K562 (cell line): ENCODE measurements at regions not wholly inside any gene's neighbourhood (a gene's known extent, or its start where the extent isn't known, plus 50 kb on each side); places are given as distances from the start of the nearest gene placed in this dataset.

Source experiments
- ATAC-seq: fragments of 200-7000 bp; cut with Tn5 transposase; 3 replicates; pipeline ENCODE4 v1.9.1; 2020; ENCODE audit warnings: moderate library complexity
- BruUV-seq: library from RNA; stranded (reverse); fragments of 400-500 nt; replicated peaks from 2 replicates; lab custom pipeline; 2021; lab: Mats Ljungman, UMichigan
- CTCF ChIA-PET: fragments of 300-600 bp; formaldehyde crosslinking; extraction: SDS; loops from one replicate; lab custom pipeline; 2021; ENCODE audit warnings: low intra/inter-chr PET ratio; lab: Yijun Ruan, JAX
- POLR2A ChIA-PET: fragments of 300-600, 350-650 bp; sonication (Branson Sonifier 250); formaldehyde crosslinking; extraction: SDS; loops from one replicate; lab custom pipeline; 2021; ENCODE audit warnings: antibody characterized with exemption, inconsistent platforms; lab: Yijun Ruan, JAX
- DNase-seq, 4 experiments: peaks; one replicate each; pipeline versions ENCODE4 v3.0.0 to v3.0.0-alpha.2; 2011 to 2018; ENCODE audit warnings: low spot score in 3 of 4, mixed read lengths in 3 of 4; ENCODE audit errors: extremely low read depth in 1 of 4
- FAIRE-seq: peaks from 2 replicates; lab custom pipeline; 2011; peaks lifted over from hg19 to GRCh38; lab: Jason Lieb, UNC
- H2AFZ ChIP-seq: 2 replicates; pipeline ENCODE4 v1.6.0; 2011; ENCODE audit warnings: low read depth, low read length, control low read depth, inconsistent platforms
- H3K27ac ChIP-seq: fragments of 200-600 bp; 3 replicates; pipeline ENCODE4 v1.8.0; 2011; ENCODE audit warnings: low read depth, mild to moderate bottlenecking, control low read depth, inconsistent platforms, low read length, moderate library complexity, mixed read lengths; ENCODE audit errors: extremely low read depth
- H3K27me3 ChIP-seq, 2 experiments: fragments of 300-600 bp in 1 of 2; 2 replicates in 1 of 2; 3 replicates in 1 of 2; pipeline versions ENCODE4 v1.6.0 to v1.8.0; 2011; ENCODE audit warnings: inconsistent platforms in 2 of 2, low read length in 2 of 2, mild to moderate bottlenecking in 1 of 2, mixed read lengths in 1 of 2, moderate library complexity in 1 of 2; ENCODE audit not compliant: control insufficient read depth in 2 of 2, insufficient read depth in 2 of 2
- H3K36me3 ChIP-seq: fragments of 300-600 bp; 3 replicates; pipeline ENCODE4 v1.8.0; 2011; ENCODE audit warnings: mild to moderate bottlenecking, low read length, inconsistent platforms; ENCODE audit not compliant: control insufficient read depth, insufficient read depth
- H3K4me1 ChIP-seq, 2 experiments: fragments of 200-600 bp in 1 of 2; replicated peaks in 1 of 2; 2 replicates in 1 of 2; 3 replicates in 1 of 2; pipeline versions ENCODE4 v1.5.1 to v1.8.0; 2011; ENCODE audit warnings: inconsistent platforms in 2 of 2, low read length in 2 of 2, mild to moderate bottlenecking in 1 of 2, mixed read lengths in 1 of 2, moderate library complexity in 1 of 2; ENCODE audit not compliant: control insufficient read depth in 2 of 2, insufficient read depth in 2 of 2
- H3K4me2 ChIP-seq: 2 replicates; pipeline ENCODE4 v1.6.1; 2011; ENCODE audit warnings: low read length, control low read depth, inconsistent platforms, mixed read lengths; ENCODE audit not compliant: insufficient read depth
- H3K4me3 ChIP-seq: fragments of 200-600 bp; sonication (generic), shearing (Covaris generic); 2 replicates; pipeline ENCODE4 v1.5.1; 2016; ENCODE audit warnings: control low read depth, inconsistent platforms
- H3K79me2 ChIP-seq: fragments of 200-600 bp; 3 replicates; pipeline ENCODE4 v1.8.0; 2011; ENCODE audit warnings: low read length, inconsistent platforms; ENCODE audit not compliant: control insufficient read depth, insufficient read depth
- H3K9ac ChIP-seq, 2 experiments: 2 replicates each; pipeline versions ENCODE4 v1.6.0 to v1.6.1; 2011; ENCODE audit warnings: low read depth in 2 of 2, low read length in 2 of 2, control low read depth in 1 of 2, inconsistent platforms in 1 of 2, mild to moderate bottlenecking in 1 of 2, mixed read lengths in 1 of 2; ENCODE audit not compliant: insufficient read depth in 1 of 2
- H3K9me1 ChIP-seq: one replicate; pipeline ENCODE4 v1.6.0; 2011; ENCODE audit warnings: inconsistent platforms, mild to moderate bottlenecking, low read length, moderate library complexity; ENCODE audit not compliant: control insufficient read depth, insufficient read depth
- H3K9me3 ChIP-seq: replicated peaks from 2 replicates; pipeline ENCODE4 v1.5.1; 2011; ENCODE audit warnings: low read depth, low read length, inconsistent platforms; ENCODE audit not compliant: control insufficient read depth, insufficient read depth
- H4K20me1 ChIP-seq: replicated peaks from 2 replicates; pipeline ENCODE4 v1.6.1; 2011; ENCODE audit warnings: low read length, inconsistent platforms, mixed read lengths; ENCODE audit not compliant: control insufficient read depth, insufficient read depth
- ADNP ChIP-seq: fragments of 200-800 bp; sonication (Bioruptor generic); IDR thresholded peaks from 2 replicates; pipeline ENCODE4 v1.6.1; 2016; ENCODE audit warnings: missing genetic modification characterization, missing compliant biosample characterization
- ARHGAP35 ChIP-seq: fragments of 450-650 bp; IDR thresholded peaks from 2 replicates; pipeline ENCODE4 v1.6.1; 2018; ENCODE audit not compliant: partially characterized antibody
- BHLHE40 ChIP-seq: IDR thresholded peaks from 2 replicates; pipeline ENCODE4 v1.6.1; 2011; ENCODE audit warnings: low read length, improper control_type of control experiment
- CBX8 ChIP-seq: fragments of 200-600 bp; sonication (generic); IDR thresholded peaks from 2 replicates; pipeline ENCODE4 v1.6.1; 2012; ENCODE audit warnings: borderline replicate concordance, mixed run types, low read depth, mild to moderate bottlenecking, moderate library complexity, mixed read lengths, low read length, control low read depth, inconsistent platforms; ENCODE audit not compliant: poor library complexity, severe bottlenecking; ENCODE audit errors: extremely low read depth
- EP300 ChIP-seq: IDR thresholded peaks from 2 replicates; pipeline ENCODE4 v1.6.1; 2012; ENCODE audit warnings: low read length, improper control_type of control experiment
- FOXJ3 ChIP-seq: sonication (generic); formaldehyde crosslinking; IDR thresholded peaks from 2 replicates; pipeline ENCODE4 v1.4.0; 2020; ENCODE audit warnings: mild to moderate bottlenecking, missing genetic modification reagents
- ILK ChIP-seq: fragments of 450-650 bp; IDR thresholded peaks from 2 replicates; pipeline ENCODE4 v1.6.1; 2016; ENCODE audit warnings: missing genetic modification characterization, low read depth, mild to moderate bottlenecking, missing compliant biosample characterization, moderate library complexity, borderline replicate concordance
- POLR2G ChIP-seq: fragments of 200-400 bp; formaldehyde crosslinking; IDR thresholded peaks from 2 replicates; pipeline ENCODE4 v1.6.1; 2017; ENCODE audit warnings: low read depth, mild to moderate bottlenecking, antibody characterized with exemption, low read length, moderate library complexity
- RHOXF2B ChIP-seq: fragments of 250-450 bp; sonication (Bioruptor Pico); conservative IDR thresholded peaks from 2 replicates; pipeline ENCODE4 v1.5.1; 2021
- SREBF1 ChIP-seq: fragments of 150-350 bp; IDR thresholded peaks from 2 replicates; pipeline ENCODE4 v1.6.1; 2014; ENCODE audit warnings: antibody characterized with exemption, low read depth, low read length, borderline replicate concordance
- TCF7L2 ChIP-seq: fragments of 150-350 bp; IDR thresholded peaks from 2 replicates; pipeline ENCODE4 v1.6.1; 2016; ENCODE audit warnings: low read depth, mild to moderate bottlenecking, low read length, moderate library complexity
- XRCC3 ChIP-seq: fragments of 450-650 bp; IDR thresholded peaks from 2 replicates; pipeline ENCODE4 v1.6.1; 2017; ENCODE audit warnings: mild to moderate bottlenecking, moderate library complexity
- WGBS: fragments of 100-300 bp; shearing (Covaris generic); methylation state at CpG from one replicate; pipeline ENCODE4 v1.1.6; 2016; ENCODE audit warnings: low coverage, mixed read lengths; ENCODE audit not compliant: insufficient coverage; ENCODE audit errors: missing lambda C conversion rate; 5-methylcytosine and 5-hydroxymethylcytosine counted together
- in situ Hi-C: fragments of 300-500 bp; cut with MboI; formaldehyde crosslinking; loops from 4 replicates; pipeline ENCODE4 v1.15.0; 2018; ENCODE audit warnings: inconsistent platforms, mixed read lengths
- intact Hi-C: fragments of 100-400 bp; cut with micrococcal nuclease; formaldehyde crosslinking; loops from 2 replicates; pipeline ENCODE4 v1.14.2; 2022
- TF ChIP-seq, protein P1 (sequence below): fragments of 450-650 bp; formaldehyde crosslinking; conservative IDR thresholded peaks from 2 replicates; pipeline ENCODE4 v1.4.0; 2022; ENCODE audit warnings: mild to moderate bottlenecking, missing genetic modification characterization
- TF ChIP-seq, protein P2 (sequence below): fragments of 250-450 bp; sonication (Bioruptor Pico); IDR thresholded peaks from 2 replicates; pipeline ENCODE4 v1.4.0; 2020
- TF ChIP-seq, protein P3 (sequence below): sonication (generic); formaldehyde crosslinking; IDR thresholded peaks from 2 replicates; pipeline ENCODE4 v1.9.0; 2022; ENCODE audit warnings: mild to moderate bottlenecking, missing genetic modification reagents

DNA sequence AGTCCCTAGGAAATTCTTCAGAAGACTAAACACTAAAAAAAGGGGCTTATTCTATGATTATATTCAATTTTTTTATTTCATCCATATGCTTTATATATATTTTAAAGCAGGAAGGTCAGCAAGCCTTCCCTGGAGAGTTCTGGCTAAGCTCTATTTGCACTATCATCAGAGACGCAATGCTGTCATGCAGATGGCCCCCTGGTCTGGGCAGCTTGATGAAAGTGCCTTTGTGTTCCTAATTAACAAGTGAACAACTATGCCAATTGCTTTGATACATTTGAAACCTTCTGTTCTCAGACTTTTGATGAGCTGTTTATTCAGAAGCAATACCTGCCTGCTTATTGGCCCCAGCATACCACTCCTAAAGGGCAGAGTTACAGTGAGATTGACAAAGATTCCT lies 1344.6 kb downstream of the OLFM4 start:
- in situ Hi-C loops (no loop called here), intact Hi-C loops (no loop called here)
- no CpG with 5 or more reads among the region's 1 CpG for WGBS
- TF ChIP-seq CBX8 (no peak), EP300 (no peak), XRCC3 (no peak), SREBF1 (no peak), BHLHE40 (no peak), POLR2G (no peak), RHOXF2B (no peak), ILK (no peak), ARHGAP35 (no peak), ADNP (tag) (no peak), TCF7L2 (no peak), FOXJ3 (CRISPR knock-in tag) (no peak)
- TF ChIP-seq, protein P1, sequence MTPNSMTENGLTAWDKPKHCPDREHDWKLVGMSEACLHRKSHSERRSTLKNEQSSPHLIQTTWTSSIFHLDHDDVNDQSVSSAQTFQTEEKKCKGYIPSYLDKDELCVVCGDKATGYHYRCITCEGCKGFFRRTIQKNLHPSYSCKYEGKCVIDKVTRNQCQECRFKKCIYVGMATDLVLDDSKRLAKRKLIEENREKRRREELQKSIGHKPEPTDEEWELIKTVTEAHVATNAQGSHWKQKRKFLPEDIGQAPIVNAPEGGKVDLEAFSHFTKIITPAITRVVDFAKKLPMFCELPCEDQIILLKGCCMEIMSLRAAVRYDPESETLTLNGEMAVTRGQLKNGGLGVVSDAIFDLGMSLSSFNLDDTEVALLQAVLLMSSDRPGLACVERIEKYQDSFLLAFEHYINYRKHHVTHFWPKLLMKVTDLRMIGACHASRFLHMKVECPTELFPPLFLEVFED (CRISPR knock-in tag) = no peak
- TF ChIP-seq, protein P2, sequence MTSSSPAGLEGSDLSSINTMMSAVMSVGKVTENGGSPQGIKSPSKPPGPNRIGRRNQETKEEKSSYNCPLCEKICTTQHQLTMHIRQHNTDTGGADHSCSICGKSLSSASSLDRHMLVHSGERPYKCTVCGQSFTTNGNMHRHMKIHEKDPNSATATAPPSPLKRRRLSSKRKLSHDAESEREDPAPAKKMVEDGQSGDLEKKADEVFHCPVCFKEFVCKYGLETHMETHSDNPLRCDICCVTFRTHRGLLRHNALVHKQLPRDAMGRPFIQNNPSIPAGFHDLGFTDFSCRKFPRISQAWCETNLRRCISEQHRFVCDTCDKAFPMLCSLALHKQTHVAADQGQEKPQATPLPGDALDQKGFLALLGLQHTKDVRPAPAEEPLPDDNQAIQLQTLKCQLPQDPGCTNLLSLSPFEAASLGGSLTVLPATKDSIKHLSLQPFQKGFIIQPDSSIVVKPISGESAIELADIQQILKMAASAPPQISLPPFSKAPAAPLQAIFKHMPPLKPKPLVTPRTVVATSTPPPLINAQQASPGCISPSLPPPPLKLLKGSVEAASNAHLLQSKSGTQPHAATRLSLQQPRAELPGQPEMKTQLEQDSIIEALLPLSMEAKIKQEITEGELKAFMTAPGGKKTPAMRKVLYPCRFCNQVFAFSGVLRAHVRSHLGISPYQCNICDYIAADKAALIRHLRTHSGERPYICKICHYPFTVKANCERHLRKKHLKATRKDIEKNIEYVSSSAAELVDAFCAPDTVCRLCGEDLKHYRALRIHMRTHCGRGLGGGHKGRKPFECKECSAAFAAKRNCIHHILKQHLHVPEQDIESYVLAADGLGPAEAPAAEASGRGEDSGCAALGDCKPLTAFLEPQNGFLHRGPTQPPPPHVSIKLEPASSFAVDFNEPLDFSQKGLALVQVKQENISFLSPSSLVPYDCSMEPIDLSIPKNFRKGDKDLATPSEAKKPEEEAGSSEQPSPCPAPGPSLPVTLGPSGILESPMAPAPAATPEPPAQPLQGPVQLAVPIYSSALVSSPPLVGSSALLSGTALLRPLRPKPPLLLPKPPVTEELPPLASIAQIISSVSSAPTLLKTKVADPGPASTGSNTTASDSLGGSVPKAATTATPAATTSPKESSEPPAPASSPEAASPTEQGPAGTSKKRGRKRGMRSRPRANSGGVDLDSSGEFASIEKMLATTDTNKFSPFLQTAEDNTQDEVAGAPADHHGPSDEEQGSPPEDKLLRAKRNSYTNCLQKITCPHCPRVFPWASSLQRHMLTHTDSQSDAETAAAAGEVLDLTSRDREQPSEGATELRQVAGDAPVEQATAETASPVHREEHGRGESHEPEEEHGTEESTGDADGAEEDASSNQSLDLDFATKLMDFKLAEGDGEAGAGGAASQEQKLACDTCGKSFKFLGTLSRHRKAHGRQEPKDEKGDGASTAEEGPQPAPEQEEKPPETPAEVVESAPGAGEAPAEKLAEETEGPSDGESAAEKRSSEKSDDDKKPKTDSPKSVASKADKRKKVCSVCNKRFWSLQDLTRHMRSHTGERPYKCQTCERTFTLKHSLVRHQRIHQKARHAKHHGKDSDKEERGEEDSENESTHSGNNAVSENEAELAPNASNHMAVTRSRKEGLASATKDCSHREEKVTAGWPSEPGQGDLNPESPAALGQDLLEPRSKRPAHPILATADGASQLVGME (CRISPR knock-in tag) = no peak
- TF ChIP-seq, protein P3, sequence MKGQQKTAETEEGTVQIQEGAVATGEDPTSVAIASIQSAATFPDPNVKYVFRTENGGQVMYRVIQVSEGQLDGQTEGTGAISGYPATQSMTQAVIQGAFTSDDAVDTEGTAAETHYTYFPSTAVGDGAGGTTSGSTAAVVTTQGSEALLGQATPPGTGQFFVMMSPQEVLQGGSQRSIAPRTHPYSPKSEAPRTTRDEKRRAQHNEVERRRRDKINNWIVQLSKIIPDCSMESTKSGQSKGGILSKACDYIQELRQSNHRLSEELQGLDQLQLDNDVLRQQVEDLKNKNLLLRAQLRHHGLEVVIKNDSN (CRISPR knock-in tag) = no peak
- Histone ChIP-seq H3K4me3 (no peak overlapping the region), H3K27me3 (no peaks in the 10 kb centered on the region), H3K9me3 (no peaks in the 10 kb centered on the region), H3K9me1 (no peaks in the 10 kb centered on the region), H4K20me1 (no peaks in the 10 kb centered on the region), H3K36me3 (no peaks in the 10 kb centered on the region), H3K4me2 (no peak overlapping the region), H3K79me2 (no peaks in the 10 kb centered on the region), H3K27ac (no peak overlapping the region), H3K4me1 (no peaks in the 10 kb centered on the region), H2AFZ (no peak overlapping the region), H3K9ac (no peak overlapping the region)
- no TSS peak for BruUV-seq
- ATAC-seq (no peak), FAIRE-seq (no peak), DNase-seq (no peak)
- ChIA-PET CTCF (no interaction called here), POLR2A (no interaction called here)
